WERI-Rb-1 (cell line): ENCODE measurements at regions not wholly inside any gene's neighbourhood (a gene's known extent, or its start where the extent isn't known, plus 50 kb on each side); places are given as distances from the start of the nearest gene placed in this dataset.
"Not testable (repeated sequence)": the region's sequence is repeated elsewhere in the genome, so short reads cannot be mapped to it uniquely, and the experiment has no call there.

Experiments
- DNase-seq: peaks from one replicate; pipeline ENCODE4 v3.0.0-alpha.2; 2020
- H3K27ac ChIP-seq: fragments of 250-450 bp; sonication (Bioruptor Pico); 2 replicates; pipeline ENCODE4 v1.5.1; 2020; ENCODE audit warnings: mild to moderate bottlenecking, moderate library complexity
- H3K27me3 ChIP-seq: fragments of 250-450 bp; sonication (Bioruptor Pico); 2 replicates; pipeline ENCODE4 v1.5.1; 2021; ENCODE audit warnings: mild to moderate bottlenecking, low read depth, moderate library complexity; ENCODE audit not compliant: insufficient read depth, severe bottlenecking
- H3K36me3 ChIP-seq: fragments of 250-450 bp; sonication (Bioruptor Pico); 2 replicates; pipeline ENCODE4 v1.5.1; 2020; ENCODE audit warnings: mild to moderate bottlenecking, moderate library complexity
- H3K4me3 ChIP-seq: 2 replicates; pipeline ENCODE4 v1.5.1; 2011; ENCODE audit warnings: low read depth, mild to moderate bottlenecking, control low read depth, low read length
- H3K9me3 ChIP-seq: fragments of 250-450 bp; sonication (Bioruptor Pico); 2 replicates; pipeline ENCODE4 v1.5.1; 2021; ENCODE audit warnings: mild to moderate bottlenecking, moderate library complexity; ENCODE audit not compliant: severe bottlenecking
- CTCF ChIP-seq: IDR thresholded peaks from 2 replicates; pipeline ENCODE4 v1.5.1; 2011; ENCODE audit warnings: low read depth, mild to moderate bottlenecking, control low read depth, inconsistent platforms, low read length

DNA sequence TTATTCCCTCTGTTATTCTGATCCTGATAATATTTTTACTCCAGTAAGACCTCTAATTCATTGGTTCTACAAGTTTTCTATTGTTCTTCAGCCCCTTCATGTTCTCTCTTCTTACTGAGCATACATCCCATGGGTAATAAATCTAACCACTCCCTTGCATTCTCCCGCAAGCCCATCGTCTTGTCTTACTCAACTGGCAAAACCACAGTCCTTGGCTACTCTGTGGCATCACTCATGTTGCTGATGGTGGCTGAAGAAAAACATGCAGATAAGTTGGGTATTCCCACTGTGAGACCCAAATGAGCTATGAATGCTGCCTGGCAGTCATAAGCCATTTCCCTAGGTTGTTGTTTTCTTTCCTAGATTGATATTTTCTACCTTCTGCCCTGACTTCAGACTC, 402.2 kb upstream of the AADAT start:
- H3K4me3 ChIP-seq, result no peak overlapping the region
- no peak for TF ChIP-seq CTCF
- H3K9me3 ChIP-seq, result no peaks in the 10 kb centered on the region
- H3K36me3 ChIP-seq, result no peaks in the 10 kb centered on the region
- no peaks in the 10 kb centered on the region for H3K27me3 ChIP-seq
- no peak for DNase-seq
- no peak overlapping the region for H3K27ac ChIP-seq

- H3K9me3 ChIP-seq, result no peaks in the 10 kb centered on the region
- H3K27ac ChIP-seq, result no peak overlapping the region
These were observed 386.6 kb upstream of the AADAT start for GRCh38 chr4:170476351-170476750.

DNA sequence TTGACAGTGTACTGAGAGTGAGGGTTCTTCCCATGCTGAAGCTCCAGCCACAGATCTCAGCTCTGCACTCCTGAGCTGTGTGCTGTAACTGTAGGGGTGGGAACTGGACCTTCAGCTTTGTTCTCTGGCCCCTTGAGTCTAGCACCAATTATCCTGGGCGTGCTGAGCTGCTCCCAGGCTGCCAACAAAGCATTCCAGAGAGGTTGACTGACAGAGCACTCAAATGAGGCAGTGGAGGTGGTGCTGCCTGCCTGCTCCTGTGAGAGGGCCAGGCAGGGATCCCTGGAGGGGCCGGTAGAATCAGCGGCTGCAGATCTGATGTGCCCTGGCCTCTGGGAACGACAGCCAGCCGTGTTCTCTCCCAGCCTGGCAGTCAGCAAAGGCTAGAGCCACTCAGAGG, 375.7 kb upstream of the AADAT start:
- H3K27ac ChIP-seq, result no peak overlapping the region
- DNase-seq, result no peak
- TF ChIP-seq CTCF, result no peak

More at GRCh38 chr4:170476351-170476750, 386.6 kb upstream of the AADAT start:
- H3K36me3 ChIP-seq, result no peaks in the 10 kb centered on the region
- TF ChIP-seq CTCF, result no peak
- no peak overlapping the region for H3K4me3 ChIP-seq
- H3K27me3 ChIP-seq, result no peaks in the 10 kb centered on the region
- DNase-seq, result no peak

DNA sequence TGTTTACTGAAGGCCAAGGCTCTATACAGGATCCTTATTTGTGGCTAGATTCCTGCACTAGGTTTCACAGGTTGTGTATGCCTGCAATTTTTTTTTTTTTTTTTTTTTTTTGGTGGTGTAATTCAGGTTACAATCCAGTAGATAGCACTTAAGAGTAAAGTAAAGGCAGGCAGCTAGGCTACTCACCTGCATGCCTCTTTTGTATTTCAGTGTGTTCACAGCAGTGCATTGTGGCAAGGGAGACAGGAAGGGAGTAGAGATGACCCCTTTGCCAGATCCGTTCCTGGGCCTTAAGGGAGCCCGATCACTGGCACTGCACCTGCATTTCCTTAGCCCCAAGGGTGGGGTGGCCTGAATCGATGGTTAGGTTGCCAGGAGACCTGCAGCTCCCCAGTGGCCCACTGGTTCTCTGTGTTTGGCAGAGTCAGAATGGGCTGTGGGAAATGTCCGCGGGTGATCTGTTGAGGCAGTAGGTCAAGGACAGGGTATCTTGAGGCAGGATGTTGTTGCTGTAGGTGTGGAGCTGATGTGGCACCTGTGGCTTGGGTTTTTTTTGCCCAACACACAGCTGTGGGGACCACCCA, 374.9 kb upstream of the AADAT start:
- no peak for TF ChIP-seq CTCF
- DNase-seq, result no peak
- Histone ChIP-seq H3K27ac (no peak overlapping the region), H3K36me3 (no peaks in the 10 kb centered on the region), H3K4me3 (no peak overlapping the region), H3K27me3 (no peaks in the 10 kb centered on the region), H3K9me3 (no peaks in the 10 kb centered on the region)

More for the DNA sequence above, 375.7 kb upstream of the AADAT start:
- no peaks in the 10 kb centered on the region for H3K27me3 ChIP-seq
- H3K9me3 ChIP-seq, result no peaks in the 10 kb centered on the region
- no peaks in the 10 kb centered on the region for H3K36me3 ChIP-seq
- no peak overlapping the region for H3K4me3 ChIP-seq

DNA sequence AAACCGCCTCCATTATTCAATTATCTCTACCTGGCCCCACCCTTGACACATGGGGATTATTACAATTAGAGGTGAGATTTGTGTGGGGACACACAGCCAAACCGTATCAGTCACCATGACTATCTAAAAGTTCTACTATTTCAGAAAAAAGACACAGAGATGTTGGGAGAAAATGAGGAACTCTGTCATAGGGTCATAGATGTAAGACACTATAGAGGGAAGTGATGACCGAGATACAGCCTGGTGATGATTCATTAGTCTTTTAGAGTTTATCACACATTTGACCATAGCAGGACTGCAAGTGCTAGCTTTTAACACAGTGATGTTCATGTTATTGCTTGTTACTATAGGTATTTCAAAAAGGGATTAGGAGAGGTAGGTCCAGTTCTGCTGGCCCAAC, 357.0 kb upstream of the AADAT start:
- H3K27ac ChIP-seq, result no peak overlapping the region
- no peak for TF ChIP-seq CTCF
- no peak for DNase-seq
- no peaks in the 10 kb centered on the region for H3K9me3 ChIP-seq
- H3K36me3 ChIP-seq, result no peaks in the 10 kb centered on the region
- no peaks in the 10 kb centered on the region for H3K27me3 ChIP-seq
- H3K4me3 ChIP-seq, result no peak overlapping the region

GRCh38 chr4:170441146-170441545, 351.4 kb upstream of the AADAT start:
- DNase-seq, result not testable (repeated sequence)

More at GRCh38 chr4:170441146-170441545, 351.4 kb upstream of the AADAT start:
- H3K27ac ChIP-seq, H3K9me3 ChIP-seq, H3K27me3 ChIP-seq, H3K4me3 ChIP-seq, H3K36me3 ChIP-seq: not testable (repeated sequence)
